SK-N-SH treated with all-trans-retinoic acid at 6 μM for 48 hours (cell line): ENCODE measurements at regions not wholly inside any gene's neighbourhood (a gene's known extent, or its start where the extent isn't known, plus 50 kb on each side); places are given as distances from the start of the nearest gene placed in this dataset.

Experiments
- BACH2 ChIP-seq: fragments of 250-450 bp; sonication (Bioruptor Pico); IDR thresholded peaks from 2 replicates; pipeline ENCODE4 v1.9.0; 2021; ENCODE audit warnings: mild to moderate bottlenecking, borderline replicate concordance
- CSDC2 ChIP-seq: fragments of 250-450 bp; sonication (Bioruptor Pico); IDR thresholded peaks from 2 replicates; pipeline ENCODE4 v1.5.0; 2020; ENCODE audit warnings: mild to moderate bottlenecking, moderate library complexity
- ESRRG ChIP-seq: fragments of 250-450 bp; sonication (Bioruptor Pico); IDR thresholded peaks from 2 replicates; pipeline ENCODE4 v1.6.1; 2021; ENCODE audit warnings: mild to moderate bottlenecking
- ISL1 ChIP-seq: fragments of 250-450 bp; sonication (Bioruptor Pico); IDR thresholded peaks from 2 replicates; pipeline ENCODE4 v2.1.2; 2022; ENCODE audit warnings: mild to moderate bottlenecking, moderate library complexity
- OSR1 ChIP-seq: fragments of 250-450 bp; sonication (Bioruptor Pico); IDR thresholded peaks from 2 replicates; pipeline ENCODE4 v1.8.0; 2022; ENCODE audit warnings: moderate library complexity, mild to moderate bottlenecking, inconsistent platforms
- RARB ChIP-seq: fragments of 250-450 bp; sonication (Bioruptor Pico); IDR thresholded peaks from 2 replicates; pipeline ENCODE4 v1.8.0; 2021; ENCODE audit warnings: mild to moderate bottlenecking, moderate library complexity
- SNAI2 ChIP-seq: fragments of 250-450 bp; sonication (Bioruptor Pico); IDR thresholded peaks from 2 replicates; pipeline ENCODE4 v1.5.0; 2020; ENCODE audit warnings: mild to moderate bottlenecking, moderate library complexity
- ZFP3 ChIP-seq: fragments of 250-450 bp; sonication (Bioruptor Pico); IDR thresholded peaks from 2 replicates; pipeline ENCODE4 v1.5.0; 2020; ENCODE audit warnings: mild to moderate bottlenecking, moderate library complexity
- ZFP30 ChIP-seq: fragments of 450-650 bp; formaldehyde crosslinking; IDR thresholded peaks from 2 replicates; pipeline ENCODE4 v1.5.0; 2022; ENCODE audit warnings: mild to moderate bottlenecking, moderate library complexity
- ZNF565 ChIP-seq: fragments of 450-650 bp; formaldehyde crosslinking; conservative IDR thresholded peaks from 2 replicates; pipeline ENCODE4 v1.5.0; 2020; ENCODE audit warnings: low read depth, mild to moderate bottlenecking, moderate library complexity
- ZNF70 ChIP-seq: fragments of 450-650 bp; formaldehyde crosslinking; IDR thresholded peaks from 2 replicates; pipeline ENCODE4 v1.5.0; 2020; ENCODE audit warnings: mild to moderate bottlenecking, moderate library complexity
- TF ChIP-seq, protein P1 (sequence below): fragments of 250-450 bp; sonication (Bioruptor Pico); IDR thresholded peaks from 2 replicates; pipeline ENCODE4 v1.8.0; 2020; ENCODE audit warnings: mild to moderate bottlenecking, moderate library complexity, borderline replicate concordance
- TF ChIP-seq, protein P2 (sequence below): fragments of 250-450 bp; sonication (Bioruptor Pico); IDR thresholded peaks from 2 replicates; pipeline ENCODE4 v1.5.1; 2020; ENCODE audit warnings: low read depth, mild to moderate bottlenecking, moderate library complexity

DNA sequence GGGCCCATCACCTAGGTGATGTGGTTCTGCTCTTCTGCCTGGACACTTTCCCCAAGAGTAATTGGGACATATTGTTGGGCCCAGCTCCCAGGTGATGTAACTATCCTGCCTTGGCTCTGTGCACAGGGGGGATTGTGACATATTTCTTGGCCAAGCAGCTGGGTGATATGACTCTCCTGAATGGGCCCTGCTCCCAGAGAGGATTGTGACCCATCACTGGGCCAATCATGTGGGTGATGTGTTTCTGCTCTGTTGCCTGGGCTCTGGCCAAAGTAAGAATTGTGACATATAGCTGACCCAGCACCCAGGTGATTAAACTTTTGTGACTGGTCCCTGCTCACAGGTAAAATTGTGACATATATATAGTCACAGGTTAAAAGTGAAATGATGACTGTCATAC, 1904.9 kb downstream of the TP53TG3F start:
- TF ChIP-seq ZFP30 (CRISPR knock-in tag): no peak
- no peak for TF ChIP-seq SNAI2
- no peak for TF ChIP-seq RARB
- TF ChIP-seq OSR1 (CRISPR knock-in tag): no peak
- TF ChIP-seq ESRRG (CRISPR knock-in tag): no peak
- TF ChIP-seq ZNF565 (CRISPR knock-in tag): no peak
- TF ChIP-seq CSDC2: no peak
- TF ChIP-seq, protein P1, sequence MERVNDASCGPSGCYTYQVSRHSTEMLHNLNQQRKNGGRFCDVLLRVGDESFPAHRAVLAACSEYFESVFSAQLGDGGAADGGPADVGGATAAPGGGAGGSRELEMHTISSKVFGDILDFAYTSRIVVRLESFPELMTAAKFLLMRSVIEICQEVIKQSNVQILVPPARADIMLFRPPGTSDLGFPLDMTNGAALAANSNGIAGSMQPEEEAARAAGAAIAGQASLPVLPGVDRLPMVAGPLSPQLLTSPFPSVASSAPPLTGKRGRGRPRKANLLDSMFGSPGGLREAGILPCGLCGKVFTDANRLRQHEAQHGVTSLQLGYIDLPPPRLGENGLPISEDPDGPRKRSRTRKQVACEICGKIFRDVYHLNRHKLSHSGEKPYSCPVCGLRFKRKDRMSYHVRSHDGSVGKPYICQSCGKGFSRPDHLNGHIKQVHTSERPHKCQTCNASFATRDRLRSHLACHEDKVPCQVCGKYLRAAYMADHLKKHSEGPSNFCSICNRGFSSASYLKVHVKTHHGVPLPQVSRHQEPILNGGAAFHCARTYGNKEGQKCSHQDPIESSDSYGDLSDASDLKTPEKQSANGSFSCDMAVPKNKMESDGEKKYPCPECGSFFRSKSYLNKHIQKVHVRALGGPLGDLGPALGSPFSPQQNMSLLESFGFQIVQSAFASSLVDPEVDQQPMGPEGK (CRISPR knock-in tag): no peak
- TF ChIP-seq ISL1 (CRISPR knock-in tag): no peak
- no peak for TF ChIP-seq ZNF70
- no peak for TF ChIP-seq ZFP3 (CRISPR knock-in tag)
- no peak for TF ChIP-seq BACH2 (CRISPR knock-in tag)
- TF ChIP-seq, protein P2, sequence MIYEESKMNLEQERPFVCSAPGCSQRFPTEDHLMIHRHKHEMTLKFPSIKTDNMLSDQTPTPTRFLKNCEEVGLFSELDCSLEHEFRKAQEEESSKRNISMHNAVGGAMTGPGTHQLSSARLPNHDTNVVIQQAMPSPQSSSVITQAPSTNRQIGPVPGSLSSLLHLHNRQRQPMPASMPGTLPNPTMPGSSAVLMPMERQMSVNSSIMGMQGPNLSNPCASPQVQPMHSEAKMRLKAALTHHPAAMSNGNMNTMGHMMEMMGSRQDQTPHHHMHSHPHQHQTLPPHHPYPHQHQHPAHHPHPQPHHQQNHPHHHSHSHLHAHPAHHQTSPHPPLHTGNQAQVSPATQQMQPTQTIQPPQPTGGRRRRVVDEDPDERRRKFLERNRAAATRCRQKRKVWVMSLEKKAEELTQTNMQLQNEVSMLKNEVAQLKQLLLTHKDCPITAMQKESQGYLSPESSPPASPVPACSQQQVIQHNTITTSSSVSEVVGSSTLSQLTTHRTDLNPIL: no peak
